Breast epithelium (tissue), 4 donors: ENCODE measurements at regions not wholly inside any gene's neighbourhood (a gene's known extent, or its start where the extent isn't known, plus 50 kb on each side); places are given as distances from the start of the nearest gene placed in this dataset.

Source experiments
- DNase-seq, 2 donors: peaks; one replicate each; pipeline ENCODE4 v3.0.0-alpha.2; 2019; ENCODE audit warnings: low spot score in 2 of 2
- H3K27ac ChIP-seq, 2 donors: fragments of 200-600 bp; sonication (generic) in 1 of 2; one replicate each; pipeline ENCODE4 v1.5.1; 2016 to 2019; ENCODE audit warnings: mild to moderate bottlenecking in 1 of 2
- H3K27me3 ChIP-seq, 2 donors: fragments of 200-600 bp; sonication (generic) in 1 of 2; one replicate each; pipeline versions ENCODE4 v1.5.1 to v1.6.0; 2017 to 2019; ENCODE audit warnings: control low read depth in 1 of 2, mild to moderate bottlenecking in 1 of 2
- H3K36me3 ChIP-seq: fragments of 200-600 bp; one replicate; pipeline ENCODE4 v1.5.1; 2019
- H3K4me1 ChIP-seq, 2 donors: fragments of 200-600 bp; sonication (generic); one replicate each; pipeline ENCODE4 v1.5.1; 2016 to 2019; ENCODE audit warnings: control low read depth in 1 of 2
- H3K4me3 ChIP-seq, 3 donors: fragments of 200-600 bp; sonication (generic); 1 replicate in 2 of 3; 2 replicates in 1 of 3; pipeline ENCODE4 v1.5.1; 2016 to 2019; ENCODE audit warnings: mild to moderate bottlenecking in 3 of 3, moderate library complexity in 2 of 3
- H3K9me3 ChIP-seq, 2 donors: fragments of 200-600 bp; sonication (generic) in 1 of 2; one replicate each; pipeline ENCODE4 v1.5.1; 2016 to 2019; ENCODE audit warnings: control low read depth in 1 of 2
- POLR2A ChIP-seq: fragments of 450-650 bp; IDR thresholded peaks from one replicate; pipeline ENCODE4 v1.6.1; 2016; ENCODE audit warnings: antibody characterized with exemption, mild to moderate bottlenecking, moderate library complexity
- POLR2AphosphoS5 ChIP-seq, 3 donors: sonication (generic); formaldehyde crosslinking; IDR thresholded peaks; one replicate each; pipeline ENCODE4 v1.6.1; 2017; ENCODE audit warnings: antibody characterized with exemption in 3 of 3
- intact Hi-C: fragments of 100-400 bp; cut with DNase I; formaldehyde crosslinking; loops from one replicate; pipeline ENCODE4 v1.15.1; 2023; ENCODE audit warnings: low total_unique reads
- TF ChIP-seq, protein P1 (sequence below), 3 donors: fragments of 450-650 bp; IDR thresholded peaks; one replicate each; pipeline ENCODE4 v1.5.1; 2016 to 2017; ENCODE audit warnings: antibody characterized with exemption in 3 of 3, mild to moderate bottlenecking in 3 of 3, moderate library complexity in 3 of 3

DNA sequence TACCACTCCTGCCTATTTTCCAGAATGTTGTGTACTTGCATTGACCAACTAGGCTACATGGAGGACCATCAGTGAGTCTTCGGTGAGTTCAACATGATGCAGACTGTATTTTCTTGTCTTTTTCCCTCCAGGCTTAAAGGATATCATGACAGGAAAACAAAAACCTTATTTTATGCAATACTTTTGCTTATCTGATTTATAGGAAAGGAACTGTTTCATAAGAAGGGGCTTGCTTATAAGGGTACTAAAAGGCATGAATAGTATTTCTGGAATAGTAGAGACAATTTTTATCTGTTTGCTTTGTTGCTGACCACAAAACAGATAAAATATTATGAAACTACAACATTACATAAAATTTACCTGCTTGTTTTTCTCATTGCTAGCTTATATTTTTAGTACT lies 374.7 kb downstream of the KLF5 start:
- H3K36me3 ChIP-seq, result no peaks in the 10 kb centered on the region
- no peak overlapping the region for H3K27ac ChIP-seq
- H3K27me3 ChIP-seq, result no peaks in the 10 kb centered on the region
- H3K4me3 ChIP-seq, result no peak overlapping the region
- H3K9me3 ChIP-seq, result peaks cover 0 to 5% of the 10 kb centered on the region in 2 donors
- H3K4me1 ChIP-seq, result no peaks in the 10 kb centered on the region
- no peak for DNase-seq
- intact Hi-C loops, result no loop called here
- no peak for TF ChIP-seq POLR2A
- TF ChIP-seq POLR2AphosphoS5 (IDR thresholded peaks at IDR 0.05), result no peak
- TF ChIP-seq, protein P1, sequence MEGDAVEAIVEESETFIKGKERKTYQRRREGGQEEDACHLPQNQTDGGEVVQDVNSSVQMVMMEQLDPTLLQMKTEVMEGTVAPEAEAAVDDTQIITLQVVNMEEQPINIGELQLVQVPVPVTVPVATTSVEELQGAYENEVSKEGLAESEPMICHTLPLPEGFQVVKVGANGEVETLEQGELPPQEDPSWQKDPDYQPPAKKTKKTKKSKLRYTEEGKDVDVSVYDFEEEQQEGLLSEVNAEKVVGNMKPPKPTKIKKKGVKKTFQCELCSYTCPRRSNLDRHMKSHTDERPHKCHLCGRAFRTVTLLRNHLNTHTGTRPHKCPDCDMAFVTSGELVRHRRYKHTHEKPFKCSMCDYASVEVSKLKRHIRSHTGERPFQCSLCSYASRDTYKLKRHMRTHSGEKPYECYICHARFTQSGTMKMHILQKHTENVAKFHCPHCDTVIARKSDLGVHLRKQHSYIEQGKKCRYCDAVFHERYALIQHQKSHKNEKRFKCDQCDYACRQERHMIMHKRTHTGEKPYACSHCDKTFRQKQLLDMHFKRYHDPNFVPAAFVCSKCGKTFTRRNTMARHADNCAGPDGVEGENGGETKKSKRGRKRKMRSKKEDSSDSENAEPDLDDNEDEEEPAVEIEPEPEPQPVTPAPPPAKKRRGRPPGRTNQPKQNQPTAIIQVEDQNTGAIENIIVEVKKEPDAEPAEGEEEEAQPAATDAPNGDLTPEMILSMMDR (IDR thresholded peaks at IDR 0.05), result no peak

DNA sequence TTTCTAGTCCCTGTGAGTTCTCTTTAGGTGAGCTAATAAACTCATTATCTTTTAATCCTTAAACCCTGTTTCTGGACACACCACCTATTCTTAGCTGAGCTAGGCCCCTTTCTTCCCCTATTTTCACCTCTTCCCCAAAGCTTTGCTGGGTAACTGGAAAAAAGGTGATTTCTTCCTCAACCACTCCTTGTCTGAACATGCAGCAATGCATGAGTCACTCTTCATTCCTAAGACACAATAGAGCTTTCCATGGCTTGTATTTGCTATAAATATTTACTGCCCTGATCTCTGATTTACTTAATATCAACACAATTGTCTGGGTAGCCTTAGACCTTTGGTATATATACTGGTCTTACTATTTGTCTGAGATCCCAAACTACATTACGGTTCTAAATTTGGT lies 370.9 kb downstream of the KLF5 start:
- Histone ChIP-seq H3K9me3 (no peaks in the 10 kb centered on the region), H3K4me1 (no peaks in the 10 kb centered on the region), H3K4me3 (no peak overlapping the region), H3K27ac (no peak overlapping the region), H3K36me3 (no peaks in the 10 kb centered on the region), H3K27me3 (no peaks in the 10 kb centered on the region)
- intact Hi-C loops, result loop anchor here (10.0 kb wide), 1 partner anchor 375 kb away; the partner anchor contains the start of gene KLF5
- DNase-seq, result no peak
- no peak for TF ChIP-seq POLR2A
- TF ChIP-seq POLR2AphosphoS5 (IDR thresholded peaks at IDR 0.05), result no peak
- TF ChIP-seq, protein P1 (IDR thresholded peaks at IDR 0.05), result no peak

DNA sequence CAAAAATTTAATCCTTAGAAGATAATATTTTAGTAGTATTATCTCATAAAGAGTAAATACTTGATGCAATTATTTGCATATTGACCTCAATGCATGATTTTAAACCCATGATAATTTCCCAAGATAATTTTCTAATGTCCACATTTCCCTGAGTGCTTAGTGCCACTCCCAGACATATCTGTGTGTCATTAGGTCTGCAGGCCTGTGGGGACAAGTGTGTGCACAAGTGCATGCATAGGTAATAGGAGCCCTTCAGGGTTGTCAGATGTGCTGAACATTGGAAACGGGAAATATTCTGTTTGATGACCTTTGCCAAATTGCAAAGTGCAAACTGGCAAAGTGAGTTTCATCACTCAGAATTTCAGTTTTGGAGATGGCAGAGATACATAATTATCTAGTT lies 369.9 kb downstream of the KLF5 start:
- H3K27me3 ChIP-seq, result no peaks in the 10 kb centered on the region
- no peak for TF ChIP-seq POLR2A
- no peak for TF ChIP-seq POLR2AphosphoS5 (IDR thresholded peaks at IDR 0.05)
- TF ChIP-seq, protein P1 (IDR thresholded peaks at IDR 0.05), result no peak
- no peak overlapping the region for H3K4me3 ChIP-seq
- H3K4me1 ChIP-seq, result no peaks in the 10 kb centered on the region
- H3K9me3 ChIP-seq, result no peaks in the 10 kb centered on the region
- DNase-seq, result no peak
- no peak overlapping the region for H3K27ac ChIP-seq
- intact Hi-C loops, result loop anchor here (10.0 kb wide), 1 partner anchor 374 kb away; the partner anchor contains the start of gene KLF5
- H3K36me3 ChIP-seq, result no peaks in the 10 kb centered on the region

DNA sequence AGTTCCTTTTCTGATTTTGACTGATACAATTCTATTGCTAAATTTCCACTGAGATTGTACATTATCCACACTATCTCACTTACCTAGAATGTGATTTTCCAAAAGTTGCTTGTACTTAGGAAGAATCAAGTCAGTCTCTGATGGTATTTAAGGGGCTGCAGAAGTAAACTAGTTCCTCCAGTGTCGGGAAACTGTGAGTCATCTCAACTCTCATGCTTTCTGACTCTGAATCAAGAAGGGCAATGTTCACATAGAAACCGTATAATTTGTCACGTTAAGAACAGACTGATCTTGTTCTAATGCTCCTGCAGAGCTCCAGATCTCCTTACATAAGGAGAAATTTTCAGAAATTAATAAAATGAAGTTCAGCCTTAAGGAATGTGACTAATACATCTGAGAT lies 369.3 kb downstream of the KLF5 start:
- Histone ChIP-seq H3K4me3 (no peak overlapping the region), H3K27ac (no peak overlapping the region), H3K27me3 (no peaks in the 10 kb centered on the region), H3K36me3 (no peaks in the 10 kb centered on the region), H3K9me3 (no peaks in the 10 kb centered on the region), H3K4me1 (no peaks in the 10 kb centered on the region)
- no peak for DNase-seq
- intact Hi-C loops, result loop anchor here (10.0 kb wide), 1 partner anchor 373 kb away; the partner anchor contains the start of gene KLF5
- TF ChIP-seq POLR2AphosphoS5 (IDR thresholded peaks at IDR 0.05) (no peak), POLR2A (no peak)
- TF ChIP-seq, protein P1 (IDR thresholded peaks at IDR 0.05), result no peak

DNA sequence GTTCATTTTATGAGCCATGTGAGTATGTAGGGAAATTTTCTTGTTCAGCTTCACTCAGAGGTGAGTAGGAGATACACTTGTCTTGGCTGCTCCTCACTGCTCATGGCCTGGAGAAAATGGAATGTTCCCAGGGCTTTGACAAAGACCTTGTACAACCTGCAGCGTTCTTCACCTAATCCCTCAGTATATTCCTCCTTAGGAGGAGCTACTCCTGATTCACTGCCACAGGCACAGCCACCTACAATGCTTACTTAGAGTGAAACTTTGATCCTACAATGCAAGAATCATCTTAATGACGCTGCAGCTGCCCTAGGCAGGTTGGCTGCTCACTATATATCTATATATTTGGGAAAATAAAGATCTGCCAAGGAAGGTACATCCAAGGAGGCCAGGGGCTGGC lies 364.2 kb downstream of the KLF5 start:
- intact Hi-C loops, result loop anchor here (10.0 kb wide), 1 partner anchor 368 kb away; the partner anchor contains the start of gene KLF5
- Histone ChIP-seq H3K27ac (no peak overlapping the region), H3K4me3 (no peak overlapping the region), H3K9me3 (no peaks in the 10 kb centered on the region), H3K4me1 (no peaks in the 10 kb centered on the region), H3K36me3 (no peaks in the 10 kb centered on the region), H3K27me3 (no peaks in the 10 kb centered on the region)
- TF ChIP-seq POLR2A, result no peak
- no peak for TF ChIP-seq POLR2AphosphoS5 (IDR thresholded peaks at IDR 0.05)
- TF ChIP-seq, protein P1 (IDR thresholded peaks at IDR 0.05), result no peak
- no peak for DNase-seq
